ENCODE measurements at regions not wholly inside any gene's neighbourhood (a gene's known extent, or its start where the extent isn't known, plus 50 kb on each side); places are given as distances from the start of the nearest gene placed in this dataset.

DNA sequence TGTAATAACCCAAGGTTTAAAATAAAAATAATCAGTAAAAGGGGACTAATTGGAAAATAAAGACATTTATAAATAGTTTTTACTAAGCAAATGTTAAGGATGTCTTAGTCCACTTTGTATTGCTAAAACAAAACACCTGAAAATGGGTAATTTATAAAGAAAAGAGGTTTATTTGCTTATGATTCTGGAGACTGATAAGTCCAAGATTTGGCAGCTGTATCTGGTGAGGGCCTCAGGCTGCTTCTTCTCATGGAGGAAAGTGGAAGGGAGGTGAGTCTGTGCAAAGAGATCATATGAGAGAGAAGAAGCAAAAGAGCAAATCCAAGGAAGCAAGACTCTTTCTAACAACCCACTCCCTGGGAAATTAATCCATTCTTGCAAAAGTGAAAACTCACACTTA lies 299.5 kb downstream of the DSC3 start:
- Histone ChIP-seq H4K5ac (ENCODE audit: insufficient read length, low read depth, low read length) (no peak overlapping the region), H4K8ac (ENCODE audit: extremely low read depth, insufficient read depth, low read length) (no peak overlapping the region), H3K9ac (replicated peaks in 1 of 4; ENCODE audit: extremely low read depth in 1 of 4, low read depth in 3 of 4, low read length in 3 of 4) (no peak overlapping the region), H3K14ac (ENCODE audit: insufficient read length) (no peak overlapping the region), H3K27ac (ENCODE audit: low read depth, low read length) (no peak overlapping the region), H3K4me1 (replicated peaks in 1 of 4; ENCODE audit: control insufficient read depth in 3 of 4, insufficient read depth in 4 of 4, low read length in 3 of 4) (no peaks in the 10 kb centered on the region), H2AK5ac (ENCODE audit: low read depth, low read length) (no peak overlapping the region), H2BK15ac (ENCODE audit: low read length) (no peak overlapping the region), H3K9me3 (ENCODE audit: insufficient read depth in 2 of 2, low read depth in 1 of 2, low read length in 1 of 2) (no peaks in the 10 kb centered on the region), H3K56ac (replicated peaks; ENCODE audit: insufficient read length, low read depth, low read length) (no peak overlapping the region), H3K4me2 (ENCODE audit: insufficient read depth in 1 of 2, low read depth in 2 of 2, low read length in 2 of 2) (no peak overlapping the region), H4K91ac (replicated peaks; ENCODE audit: insufficient read length, low read length) (no peak overlapping the region), H2BK20ac (ENCODE audit: low read length) (no peak overlapping the region), H3K4ac (replicated peaks; ENCODE audit: insufficient read length, low read depth, low read length) (no peak overlapping the region), H2BK12ac (ENCODE audit: low read depth, low read length) (no peak overlapping the region), H2AFZ (ENCODE audit: low read length) (no peak overlapping the region), H3K23me2 (ENCODE audit: low read depth, low read length) (no peaks in the 10 kb centered on the region), H3K79me2 (ENCODE audit: control insufficient read depth in 1 of 2, insufficient read depth in 2 of 2, low read length in 2 of 2) (no peaks in the 10 kb centered on the region), H3K18ac (ENCODE audit: extremely low read depth, low read length) (no peak overlapping the region), H3K79me1 (ENCODE audit: low read depth, low read length) (no peaks in the 10 kb centered on the region), H3K4me3 (ENCODE audit: extremely low read depth in 1 of 4, insufficient read depth in 2 of 4, low read depth in 3 of 4, low read length in 4 of 4) (no peak overlapping the region), H3K23ac (ENCODE audit: insufficient read length) (no peak overlapping the region), H4K20me1 (replicated peaks in 1 of 2; ENCODE audit: control insufficient read depth in 1 of 2, insufficient read depth in 2 of 2, low read length in 2 of 2) (no peaks in the 10 kb centered on the region), H3K36me3 (ENCODE audit: control insufficient read depth in 2 of 4, insufficient read depth in 4 of 4, low read length in 3 of 4) (no peaks in the 10 kb centered on the region), H2BK5ac (ENCODE audit: low read depth, low read length) (no peak overlapping the region), H2BK120ac (replicated peaks; ENCODE audit: low read depth, low read length) (no peak overlapping the region), H3K27me3 (replicated peaks in 1 of 4; ENCODE audit: control insufficient read depth in 3 of 4, extremely low read depth in 1 of 4, insufficient read depth in 3 of 4, low read length in 3 of 4) (no peaks in the 10 kb centered on the region)
- CTCF ChIA-PET (ENCODE audit: partially characterized antibody), result no interaction called here
- no peak for FAIRE-seq
- POLR2A ChIA-PET (ENCODE audit: partially characterized antibody), result no interaction called here
- DNase-seq (ENCODE audit: low read depth in 1 of 2, low spot score in 2 of 2), result no peak
- TF ChIP-seq ASH2L (IDR thresholded peaks at IDR 0.05; ENCODE audit: low read length), result no peak
- TF ChIP-seq, protein P1, sequence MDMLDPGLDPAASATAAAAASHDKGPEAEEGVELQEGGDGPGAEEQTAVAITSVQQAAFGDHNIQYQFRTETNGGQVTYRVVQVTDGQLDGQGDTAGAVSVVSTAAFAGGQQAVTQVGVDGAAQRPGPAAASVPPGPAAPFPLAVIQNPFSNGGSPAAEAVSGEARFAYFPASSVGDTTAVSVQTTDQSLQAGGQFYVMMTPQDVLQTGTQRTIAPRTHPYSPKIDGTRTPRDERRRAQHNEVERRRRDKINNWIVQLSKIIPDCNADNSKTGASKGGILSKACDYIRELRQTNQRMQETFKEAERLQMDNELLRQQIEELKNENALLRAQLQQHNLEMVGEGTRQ (IDR thresholded peaks at IDR 0.05; ENCODE audit: low read length), result no peak
- no peak for TF ChIP-seq PHF8 (conservative IDR thresholded peaks at IDR 0.05; ENCODE audit: low read depth, low read length)
- TF ChIP-seq GTF2F1 (IDR thresholded peaks at IDR 0.05; ENCODE audit: borderline replicate concordance, low read depth, low read length), result no peak
- TF ChIP-seq SIX5 (IDR thresholded peaks at IDR 0.05; ENCODE audit: low read depth, low read length), result no peak
- TF ChIP-seq KDM5A (IDR thresholded peaks at IDR 0.05; ENCODE audit: low read length), result no peak
- TF ChIP-seq RAD21 (IDR thresholded peaks at IDR 0.05 in 1 of 2, conservative IDR thresholded peaks at IDR 0.05 in 1 of 2; ENCODE audit: low read depth in 2 of 2, low read length in 2 of 2), result no peak
- TF ChIP-seq, protein P2, sequence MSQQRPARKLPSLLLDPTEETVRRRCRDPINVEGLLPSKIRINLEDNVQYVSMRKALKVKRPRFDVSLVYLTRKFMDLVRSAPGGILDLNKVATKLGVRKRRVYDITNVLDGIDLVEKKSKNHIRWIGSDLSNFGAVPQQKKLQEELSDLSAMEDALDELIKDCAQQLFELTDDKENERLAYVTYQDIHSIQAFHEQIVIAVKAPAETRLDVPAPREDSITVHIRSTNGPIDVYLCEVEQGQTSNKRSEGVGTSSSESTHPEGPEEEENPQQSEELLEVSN (IDR thresholded peaks at IDR 0.05), result no peak
- TF ChIP-seq, protein P3, sequence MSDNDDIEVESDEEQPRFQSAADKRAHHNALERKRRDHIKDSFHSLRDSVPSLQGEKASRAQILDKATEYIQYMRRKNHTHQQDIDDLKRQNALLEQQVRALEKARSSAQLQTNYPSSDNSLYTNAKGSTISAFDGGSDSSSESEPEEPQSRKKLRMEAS (IDR thresholded peaks at IDR 0.05), result no peak
- TF ChIP-seq TAF1 (IDR thresholded peaks at IDR 0.05; ENCODE audit: low read depth, low read length), result no peak
- TF ChIP-seq, protein P4, sequence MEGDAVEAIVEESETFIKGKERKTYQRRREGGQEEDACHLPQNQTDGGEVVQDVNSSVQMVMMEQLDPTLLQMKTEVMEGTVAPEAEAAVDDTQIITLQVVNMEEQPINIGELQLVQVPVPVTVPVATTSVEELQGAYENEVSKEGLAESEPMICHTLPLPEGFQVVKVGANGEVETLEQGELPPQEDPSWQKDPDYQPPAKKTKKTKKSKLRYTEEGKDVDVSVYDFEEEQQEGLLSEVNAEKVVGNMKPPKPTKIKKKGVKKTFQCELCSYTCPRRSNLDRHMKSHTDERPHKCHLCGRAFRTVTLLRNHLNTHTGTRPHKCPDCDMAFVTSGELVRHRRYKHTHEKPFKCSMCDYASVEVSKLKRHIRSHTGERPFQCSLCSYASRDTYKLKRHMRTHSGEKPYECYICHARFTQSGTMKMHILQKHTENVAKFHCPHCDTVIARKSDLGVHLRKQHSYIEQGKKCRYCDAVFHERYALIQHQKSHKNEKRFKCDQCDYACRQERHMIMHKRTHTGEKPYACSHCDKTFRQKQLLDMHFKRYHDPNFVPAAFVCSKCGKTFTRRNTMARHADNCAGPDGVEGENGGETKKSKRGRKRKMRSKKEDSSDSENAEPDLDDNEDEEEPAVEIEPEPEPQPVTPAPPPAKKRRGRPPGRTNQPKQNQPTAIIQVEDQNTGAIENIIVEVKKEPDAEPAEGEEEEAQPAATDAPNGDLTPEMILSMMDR (IDR thresholded peaks at IDR 0.05; ENCODE audit: control extremely low read depth in 1 of 3, insufficient read depth in 1 of 3, low read depth in 1 of 3, low read length in 3 of 3), result no peak
- no peak for TF ChIP-seq TCF12 (IDR thresholded peaks at IDR 0.05; ENCODE audit: low read depth, low read length)
